GM12878 (cell line): ENCODE measurements at regions not wholly inside any gene's neighbourhood (a gene's known extent, or its start where the extent isn't known, plus 50 kb on each side); places are given as distances from the start of the nearest gene placed in this dataset.

Experiments
- BCL11A ChIP-seq: IDR thresholded peaks from 2 replicates; pipeline ENCODE4 v1.6.1; 2011; ENCODE audit warnings: low read depth, low read length
- CREM ChIP-seq: IDR thresholded peaks from 2 replicates; pipeline ENCODE4 v1.6.1; 2014; ENCODE audit warnings: antibody characterized with exemption, low read depth
- ETV6 ChIP-seq, 2 experiments: fragments of 450-650 bp in 1 of 2; IDR thresholded peaks in 1 of 2; conservative IDR thresholded peaks in 1 of 2; 2 replicates each; pipeline ENCODE4 v1.6.1; 2014; ENCODE audit warnings: antibody characterized with exemption in 1 of 2, borderline replicate concordance in 1 of 2, low read depth in 1 of 2, mild to moderate bottlenecking in 1 of 2, moderate library complexity in 1 of 2
- FOXK2 ChIP-seq: fragments of 450-650 bp; IDR thresholded peaks from 2 replicates; pipeline ENCODE4 v1.6.1; 2017; ENCODE audit warnings: mild to moderate bottlenecking, moderate library complexity
- FOXM1 ChIP-seq: IDR thresholded peaks from 2 replicates; pipeline ENCODE4 v1.6.1; 2012; ENCODE audit warnings: low read depth, mild to moderate bottlenecking, inconsistent platforms, low read length, moderate library complexity
- GABPA ChIP-seq: IDR thresholded peaks from 2 replicates; pipeline ENCODE4 v1.6.1; 2014; ENCODE audit warnings: antibody characterized with exemption, low read depth, mild to moderate bottlenecking, inconsistent platforms
- HCFC1 ChIP-seq: fragments of 150-350 bp; IDR thresholded peaks from 2 replicates; pipeline ENCODE4 v1.6.1; 2014; ENCODE audit warnings: low read length
- HDGF ChIP-seq: fragments of 450-650 bp; IDR thresholded peaks from 2 replicates; pipeline ENCODE4 v1.6.1; 2016; ENCODE audit warnings: antibody characterized with exemption
- KAT2A ChIP-seq: conservative IDR thresholded peaks from 2 replicates; pipeline ENCODE4 v1.6.1; 2011; ENCODE audit warnings: low read depth, low read length; ENCODE audit not compliant: control insufficient read depth
- MEF2B ChIP-seq: fragments of 450-650 bp; IDR thresholded peaks from 2 replicates; pipeline ENCODE4 v1.6.1; 2018; ENCODE audit warnings: mild to moderate bottlenecking, moderate library complexity; ENCODE audit not compliant: partially characterized antibody, poor library complexity, severe bottlenecking
- NFYA ChIP-seq: IDR thresholded peaks from 2 replicates; pipeline ENCODE4 v1.6.1; 2011; ENCODE audit warnings: low read depth, mild to moderate bottlenecking, low read length, improper control_type of control experiment, borderline replicate concordance
- NFYB ChIP-seq: IDR thresholded peaks from 2 replicates; pipeline ENCODE4 v1.6.1; 2011; ENCODE audit warnings: low read depth, mild to moderate bottlenecking, low read length, improper control_type of control experiment, moderate library complexity; ENCODE audit not compliant: insufficient read depth
- POLR2A ChIP-seq: IDR thresholded peaks from 2 replicates; pipeline ENCODE4 v1.6.1; 2011; ENCODE audit warnings: low read depth, mild to moderate bottlenecking, low read length
- RBBP5 ChIP-seq: fragments of 200-600 bp; sonication (generic); conservative IDR thresholded peaks from 2 replicates; pipeline ENCODE4 v1.6.1; 2016
- SIN3A ChIP-seq: IDR thresholded peaks from 2 replicates; pipeline ENCODE4 v1.6.1; 2012; ENCODE audit warnings: low read depth, low read length, improper control_type of control experiment
- SIX5 ChIP-seq: IDR thresholded peaks from 2 replicates; pipeline ENCODE4 v1.6.1; 2011; ENCODE audit warnings: mild to moderate bottlenecking, low read depth, low read length, moderate library complexity; ENCODE audit not compliant: severe bottlenecking
- SMAD5 ChIP-seq: IDR thresholded peaks from 2 replicates; pipeline ENCODE4 v1.6.1; 2016; ENCODE audit warnings: antibody characterized with exemption, low read depth
- SREBF2 ChIP-seq: IDR thresholded peaks from 2 replicates; pipeline ENCODE4 v1.6.1; 2012; ENCODE audit warnings: mild to moderate bottlenecking, low read length
- ZNF274 ChIP-seq: IDR thresholded peaks from one replicate; pipeline ENCODE4 v1.8.0; 2011; ENCODE audit not compliant: insufficient read length, insufficient read depth
- TF ChIP-seq, protein P1 (sequence below): fragments of 150-350 bp; IDR thresholded peaks from 2 replicates; pipeline ENCODE4 v1.6.1; 2016; ENCODE audit warnings: low read depth, low read length
- TF ChIP-seq, protein P2 (sequence below): fragments of 450-650 bp; IDR thresholded peaks from 2 replicates; pipeline ENCODE4 v1.6.1; 2017; ENCODE audit warnings: antibody characterized with exemption, mild to moderate bottlenecking, moderate library complexity
- TF ChIP-seq, protein P3 (sequence below): IDR thresholded peaks from 2 replicates; pipeline ENCODE4 v1.6.1; 2012; ENCODE audit warnings: low read depth, low read length, improper control_type of control experiment
- TF ChIP-seq, protein P4 (sequence below): fragments of 450-650 bp; IDR thresholded peaks from 2 replicates; pipeline ENCODE4 v1.6.1; 2017; ENCODE audit warnings: low read depth, mild to moderate bottlenecking, moderate library complexity
- TF ChIP-seq, protein P5 (sequence below): IDR thresholded peaks from 2 replicates; pipeline ENCODE4 v1.6.1; 2011; ENCODE audit warnings: borderline replicate concordance, low read depth, mild to moderate bottlenecking, moderate library complexity, mixed read lengths, low read length; ENCODE audit not compliant: insufficient read depth; ENCODE audit errors: extremely low read length

DNA sequence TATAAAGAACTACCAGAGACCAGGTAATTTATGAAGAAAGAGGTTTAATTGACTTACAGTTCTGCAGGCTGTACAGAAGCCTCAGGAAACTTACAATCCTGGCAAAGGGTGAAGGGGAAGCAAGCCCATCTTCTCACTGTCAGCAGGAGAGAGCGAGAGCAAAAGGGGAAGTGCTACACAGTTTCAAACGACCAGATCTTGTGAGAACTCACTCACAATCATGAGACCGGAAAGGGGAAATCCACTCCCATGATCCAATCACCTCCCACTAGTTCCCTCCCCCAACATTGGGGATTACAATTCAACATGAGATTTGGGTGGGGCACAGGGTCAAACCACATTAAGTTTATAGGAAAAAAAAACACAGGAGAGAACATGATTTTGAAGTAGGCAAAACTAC is 222.1 kb upstream of the SHH start (continued):
- TF ChIP-seq, protein P1, sequence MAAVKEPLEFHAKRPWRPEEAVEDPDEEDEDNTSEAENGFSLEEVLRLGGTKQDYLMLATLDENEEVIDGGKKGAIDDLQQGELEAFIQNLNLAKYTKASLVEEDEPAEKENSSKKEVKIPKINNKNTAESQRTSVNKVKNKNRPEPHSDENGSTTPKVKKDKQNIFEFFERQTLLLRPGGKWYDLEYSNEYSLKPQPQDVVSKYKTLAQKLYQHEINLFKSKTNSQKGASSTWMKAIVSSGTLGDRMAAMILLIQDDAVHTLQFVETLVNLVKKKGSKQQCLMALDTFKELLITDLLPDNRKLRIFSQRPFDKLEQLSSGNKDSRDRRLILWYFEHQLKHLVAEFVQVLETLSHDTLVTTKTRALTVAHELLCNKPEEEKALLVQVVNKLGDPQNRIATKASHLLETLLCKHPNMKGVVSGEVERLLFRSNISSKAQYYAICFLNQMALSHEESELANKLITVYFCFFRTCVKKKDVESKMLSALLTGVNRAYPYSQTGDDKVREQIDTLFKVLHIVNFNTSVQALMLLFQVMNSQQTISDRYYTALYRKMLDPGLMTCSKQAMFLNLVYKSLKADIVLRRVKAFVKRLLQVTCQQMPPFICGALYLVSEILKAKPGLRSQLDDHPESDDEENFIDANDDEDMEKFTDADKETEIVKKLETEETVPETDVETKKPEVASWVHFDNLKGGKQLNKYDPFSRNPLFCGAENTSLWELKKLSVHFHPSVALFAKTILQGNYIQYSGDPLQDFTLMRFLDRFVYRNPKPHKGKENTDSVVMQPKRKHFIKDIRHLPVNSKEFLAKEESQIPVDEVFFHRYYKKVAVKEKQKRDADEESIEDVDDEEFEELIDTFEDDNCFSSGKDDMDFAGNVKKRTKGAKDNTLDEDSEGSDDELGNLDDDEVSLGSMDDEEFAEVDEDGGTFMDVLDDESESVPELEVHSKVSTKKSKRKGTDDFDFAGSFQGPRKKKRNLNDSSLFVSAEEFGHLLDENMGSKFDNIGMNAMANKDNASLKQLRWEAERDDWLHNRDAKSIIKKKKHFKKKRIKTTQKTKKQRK = no peak
- TF ChIP-seq HDGF (no peak), FOXK2 (no peak), GABPA (no peak), HCFC1 (no peak), CREM (no peak), NFYA (no peak), ZNF274 (no peak), MEF2B (no peak), FOXM1 (no peak), NFYB (no peak), SIX5 (no peak), SMAD5 (no peak), BCL11A (no peak), KAT2A (no peak), RBBP5 (no peak), ETV6 (conservative IDR thresholded peaks at IDR 0.05 in 1 of 2, IDR thresholded peaks at IDR 0.05 in 1 of 2; ENCODE audit: borderline replicate concordance in 1 of 2, low read depth in 1 of 2) (0 out of 4 replicates have a peak, but pooled peaks of 1 of the 2 experiments have one; percentile 14), POLR2A (no peak), SIN3A (no peak), SREBF2 (no peak)
- TF ChIP-seq, protein P2, sequence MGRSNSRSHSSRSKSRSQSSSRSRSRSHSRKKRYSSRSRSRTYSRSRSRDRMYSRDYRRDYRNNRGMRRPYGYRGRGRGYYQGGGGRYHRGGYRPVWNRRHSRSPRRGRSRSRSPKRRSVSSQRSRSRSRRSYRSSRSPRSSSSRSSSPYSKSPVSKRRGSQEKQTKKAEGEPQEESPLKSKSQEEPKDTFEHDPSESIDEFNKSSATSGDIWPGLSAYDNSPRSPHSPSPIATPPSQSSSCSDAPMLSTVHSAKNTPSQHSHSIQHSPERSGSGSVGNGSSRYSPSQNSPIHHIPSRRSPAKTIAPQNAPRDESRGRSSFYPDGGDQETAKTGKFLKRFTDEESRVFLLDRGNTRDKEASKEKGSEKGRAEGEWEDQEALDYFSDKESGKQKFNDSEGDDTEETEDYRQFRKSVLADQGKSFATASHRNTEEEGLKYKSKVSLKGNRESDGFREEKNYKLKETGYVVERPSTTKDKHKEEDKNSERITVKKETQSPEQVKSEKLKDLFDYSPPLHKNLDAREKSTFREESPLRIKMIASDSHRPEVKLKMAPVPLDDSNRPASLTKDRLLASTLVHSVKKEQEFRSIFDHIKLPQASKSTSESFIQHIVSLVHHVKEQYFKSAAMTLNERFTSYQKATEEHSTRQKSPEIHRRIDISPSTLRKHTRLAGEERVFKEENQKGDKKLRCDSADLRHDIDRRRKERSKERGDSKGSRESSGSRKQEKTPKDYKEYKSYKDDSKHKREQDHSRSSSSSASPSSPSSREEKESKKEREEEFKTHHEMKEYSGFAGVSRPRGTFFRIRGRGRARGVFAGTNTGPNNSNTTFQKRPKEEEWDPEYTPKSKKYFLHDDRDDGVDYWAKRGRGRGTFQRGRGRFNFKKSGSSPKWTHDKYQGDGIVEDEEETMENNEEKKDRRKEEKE = no peak
- TF ChIP-seq, protein P3, sequence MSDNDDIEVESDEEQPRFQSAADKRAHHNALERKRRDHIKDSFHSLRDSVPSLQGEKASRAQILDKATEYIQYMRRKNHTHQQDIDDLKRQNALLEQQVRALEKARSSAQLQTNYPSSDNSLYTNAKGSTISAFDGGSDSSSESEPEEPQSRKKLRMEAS = no peak
- TF ChIP-seq, protein P4, sequence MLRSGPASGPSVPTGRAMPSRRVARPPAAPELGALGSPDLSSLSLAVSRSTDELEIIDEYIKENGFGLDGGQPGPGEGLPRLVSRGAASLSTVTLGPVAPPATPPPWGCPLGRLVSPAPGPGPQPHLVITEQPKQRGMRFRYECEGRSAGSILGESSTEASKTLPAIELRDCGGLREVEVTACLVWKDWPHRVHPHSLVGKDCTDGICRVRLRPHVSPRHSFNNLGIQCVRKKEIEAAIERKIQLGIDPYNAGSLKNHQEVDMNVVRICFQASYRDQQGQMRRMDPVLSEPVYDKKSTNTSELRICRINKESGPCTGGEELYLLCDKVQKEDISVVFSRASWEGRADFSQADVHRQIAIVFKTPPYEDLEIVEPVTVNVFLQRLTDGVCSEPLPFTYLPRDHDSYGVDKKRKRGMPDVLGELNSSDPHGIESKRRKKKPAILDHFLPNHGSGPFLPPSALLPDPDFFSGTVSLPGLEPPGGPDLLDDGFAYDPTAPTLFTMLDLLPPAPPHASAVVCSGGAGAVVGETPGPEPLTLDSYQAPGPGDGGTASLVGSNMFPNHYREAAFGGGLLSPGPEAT = peak; percentile 77
- TF ChIP-seq, protein P5, sequence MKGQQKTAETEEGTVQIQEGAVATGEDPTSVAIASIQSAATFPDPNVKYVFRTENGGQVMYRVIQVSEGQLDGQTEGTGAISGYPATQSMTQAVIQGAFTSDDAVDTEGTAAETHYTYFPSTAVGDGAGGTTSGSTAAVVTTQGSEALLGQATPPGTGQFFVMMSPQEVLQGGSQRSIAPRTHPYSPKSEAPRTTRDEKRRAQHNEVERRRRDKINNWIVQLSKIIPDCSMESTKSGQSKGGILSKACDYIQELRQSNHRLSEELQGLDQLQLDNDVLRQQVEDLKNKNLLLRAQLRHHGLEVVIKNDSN = no peak
